Activated T-helper 17 cell treated with anti-CD3 and anti-CD28 coated beads, Interleukin-2, amount 50 U/mL, for 72 hours (primary cell): ENCODE measurements at regions not wholly inside any gene's neighbourhood (a gene's known extent, or its start where the extent isn't known, plus 50 kb on each side); places are given as distances from the start of the nearest gene placed in this dataset.

Experiments used
- ATAC-seq: fragments of 150-1000 bp; cut with Tn5 transposase; replicated peaks from 2 replicates; pipeline ENCODE4 v1.10.0; 2021; ENCODE audit warnings: mild to moderate bottlenecking, moderate library complexity
- H3K27ac Mint-ChIP-seq: one replicate; pipeline ENCODE4 v1.8.0; 2022; ENCODE audit warnings: mixed read lengths
- H3K27me3 Mint-ChIP-seq: one replicate; pipeline ENCODE4 v1.8.0; 2022; ENCODE audit warnings: mixed read lengths
- H3K36me3 Mint-ChIP-seq: one replicate; pipeline ENCODE4 v1.8.0; 2022; ENCODE audit warnings: low read depth, mild to moderate bottlenecking, mixed read lengths
- H3K4me1 Mint-ChIP-seq: one replicate; pipeline ENCODE4 v1.8.0; 2022; ENCODE audit warnings: mixed read lengths
- H3K4me3 Mint-ChIP-seq: one replicate; pipeline ENCODE4 v1.8.0; 2022; ENCODE audit warnings: mild to moderate bottlenecking, mixed read lengths
- H3K9me3 Mint-ChIP-seq: one replicate; pipeline ENCODE4 v1.8.0; 2022; ENCODE audit warnings: mixed read lengths

DNA sequence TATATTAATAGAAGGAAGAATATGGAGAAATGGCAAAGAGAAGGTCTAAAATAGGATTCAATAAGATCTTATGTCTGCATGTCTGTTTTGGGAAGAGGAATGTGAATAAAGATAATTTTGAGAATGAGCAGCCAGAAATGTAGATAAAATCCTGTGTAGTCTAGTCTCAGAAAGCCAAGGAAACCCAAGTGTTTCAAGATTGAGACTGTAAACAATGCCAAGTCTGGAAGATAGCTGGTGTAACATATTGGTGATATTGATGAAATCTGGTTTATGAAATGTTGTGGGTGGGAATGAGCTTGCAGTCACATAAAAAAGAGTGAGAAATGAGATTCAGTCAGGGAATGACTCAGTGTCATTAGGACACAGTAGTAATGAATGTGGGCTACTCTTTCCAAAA, 1180.3 kb upstream of the PCDH20 start:
- Mint-ChIP-seq H3K36me3 (no peaks in the 10 kb centered on the region), H3K27ac (no peak overlapping the region), H3K9me3 (peaks cover 9% of the 10 kb centered on the region), H3K4me1 (no peaks in the 10 kb centered on the region), H3K27me3 (no peaks in the 10 kb centered on the region), H3K4me3 (no peak overlapping the region)
- no peak for ATAC-seq

DNA sequence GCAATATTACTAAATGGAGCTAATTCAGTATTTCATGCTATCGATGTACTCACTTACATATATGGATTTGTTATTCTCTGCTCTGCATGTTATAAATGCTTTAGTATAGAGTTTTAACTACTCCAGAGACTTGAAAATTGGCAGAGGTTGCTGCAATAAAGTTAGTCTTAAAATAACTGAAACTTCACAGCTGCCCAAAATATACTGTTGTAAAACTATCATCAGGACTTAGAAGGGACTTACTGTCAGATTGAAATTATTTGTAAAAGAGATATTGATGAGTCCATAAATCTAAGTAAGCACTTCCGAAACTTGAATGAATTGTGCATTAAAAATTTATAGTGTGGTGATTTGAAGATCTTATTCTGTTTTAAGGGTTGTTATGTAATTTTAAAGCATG, 1178.2 kb upstream of the PCDH20 start:
- Mint-ChIP-seq H3K4me3 (no peak overlapping the region), H3K4me1 (no peaks in the 10 kb centered on the region), H3K27me3 (no peaks in the 10 kb centered on the region), H3K9me3 (peaks cover 12% of the 10 kb centered on the region), H3K27ac (no peak overlapping the region), H3K36me3 (no peaks in the 10 kb centered on the region)
- ATAC-seq: no peak

DNA sequence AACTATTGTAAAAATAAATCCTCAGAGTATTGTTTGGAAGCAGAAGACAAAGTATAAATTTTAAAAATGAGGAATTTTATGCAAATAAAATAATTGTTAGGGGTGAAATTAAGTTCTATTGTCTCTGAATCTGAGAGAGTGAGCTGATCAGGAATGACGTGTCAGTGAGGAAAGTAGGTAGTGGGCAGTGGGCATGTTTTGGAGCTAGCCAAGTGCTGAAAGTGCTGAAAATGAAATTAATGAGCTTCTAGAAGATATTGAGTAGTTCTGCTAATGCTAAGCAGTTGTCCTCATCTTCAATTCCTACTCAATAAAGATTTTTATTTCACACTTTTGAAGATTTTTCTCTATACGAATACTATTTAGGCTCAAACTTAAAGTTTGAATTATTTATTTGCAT, 1167.8 kb upstream of the PCDH20 start:
- Mint-ChIP-seq H3K4me1 (no peaks in the 10 kb centered on the region), H3K36me3 (no peaks in the 10 kb centered on the region), H3K27ac (no peak overlapping the region), H3K9me3 (peaks cover 4% of the 10 kb centered on the region), H3K4me3 (no peak overlapping the region), H3K27me3 (no peaks in the 10 kb centered on the region)
- no peak for ATAC-seq

DNA sequence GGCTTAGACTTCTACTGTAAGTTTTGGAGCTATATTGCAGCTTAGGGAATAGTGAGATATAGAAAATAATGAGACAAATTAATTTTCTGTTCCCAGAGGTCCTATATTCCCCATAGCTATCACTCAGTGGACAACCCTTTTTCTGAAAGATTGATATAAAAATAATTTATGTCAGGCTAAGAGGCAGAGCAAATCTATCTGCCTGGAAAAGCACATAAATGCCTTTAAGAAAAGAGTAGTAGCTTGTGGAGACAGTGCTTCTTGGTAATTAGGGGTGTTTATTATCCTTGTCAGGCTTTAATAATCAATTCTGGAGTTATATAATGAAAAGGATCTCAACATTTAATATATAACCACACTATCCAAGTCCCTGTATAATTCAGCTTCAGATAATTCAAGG, 1162.8 kb upstream of the PCDH20 start:
- H3K4me3 Mint-ChIP-seq: no peak overlapping the region
- peaks cover 8% of the 10 kb centered on the region for H3K9me3 Mint-ChIP-seq
- no peaks in the 10 kb centered on the region for H3K36me3 Mint-ChIP-seq
- no peak overlapping the region for H3K27ac Mint-ChIP-seq
- no peaks in the 10 kb centered on the region for H3K4me1 Mint-ChIP-seq
- no peaks in the 10 kb centered on the region for H3K27me3 Mint-ChIP-seq
- no peak for ATAC-seq

DNA sequence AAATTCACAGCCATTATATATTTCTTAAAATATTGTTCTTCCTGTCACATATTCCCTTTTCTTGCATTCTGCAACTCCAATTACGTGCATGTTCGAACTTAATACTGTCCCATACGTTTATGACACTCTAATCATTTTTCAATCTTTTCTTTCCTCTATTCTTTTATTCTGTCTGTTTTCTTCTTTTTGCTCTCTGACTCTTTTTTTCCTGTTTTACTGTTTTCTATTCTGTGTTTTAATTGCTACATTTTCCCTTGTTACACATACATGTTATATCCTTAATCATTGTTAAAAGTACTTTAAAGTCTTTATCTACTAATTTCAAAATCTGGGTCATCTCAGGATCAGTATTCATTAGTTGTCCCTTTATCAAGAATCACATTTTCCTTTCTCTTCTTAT, 1149.1 kb upstream of the PCDH20 start:
- ATAC-seq: no peak
- H3K36me3 Mint-ChIP-seq: no peaks in the 10 kb centered on the region
- no peaks in the 10 kb centered on the region for H3K4me1 Mint-ChIP-seq
- no peak overlapping the region for H3K27ac Mint-ChIP-seq
- H3K9me3 Mint-ChIP-seq: peaks cover 7% of the 10 kb centered on the region
- H3K4me3 Mint-ChIP-seq: no peak overlapping the region
- no peaks in the 10 kb centered on the region for H3K27me3 Mint-ChIP-seq

DNA sequence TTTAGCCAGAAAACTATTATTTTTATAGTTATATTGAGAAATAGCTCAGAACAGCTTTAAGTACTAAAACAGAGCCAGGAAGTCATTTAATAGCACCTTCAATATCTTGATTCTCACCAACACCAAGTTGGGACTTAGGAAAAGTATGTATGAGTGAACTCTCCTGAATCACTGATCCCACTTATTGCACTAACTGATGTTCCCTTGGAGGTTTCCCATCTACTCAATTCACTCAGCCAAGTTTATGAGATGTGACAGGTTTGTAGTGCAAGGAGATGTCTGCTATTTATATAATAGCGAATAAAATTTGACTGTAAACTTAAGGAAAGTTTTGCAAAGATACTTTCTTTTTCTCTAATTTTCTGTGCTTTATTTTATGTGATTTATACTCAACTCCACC, 1147.6 kb upstream of the PCDH20 start:
- Mint-ChIP-seq H3K9me3 (peaks cover 7% of the 10 kb centered on the region), H3K4me3 (no peak overlapping the region), H3K4me1 (no peaks in the 10 kb centered on the region), H3K27me3 (no peaks in the 10 kb centered on the region), H3K27ac (no peak overlapping the region), H3K36me3 (no peaks in the 10 kb centered on the region)
- ATAC-seq: no peak

DNA sequence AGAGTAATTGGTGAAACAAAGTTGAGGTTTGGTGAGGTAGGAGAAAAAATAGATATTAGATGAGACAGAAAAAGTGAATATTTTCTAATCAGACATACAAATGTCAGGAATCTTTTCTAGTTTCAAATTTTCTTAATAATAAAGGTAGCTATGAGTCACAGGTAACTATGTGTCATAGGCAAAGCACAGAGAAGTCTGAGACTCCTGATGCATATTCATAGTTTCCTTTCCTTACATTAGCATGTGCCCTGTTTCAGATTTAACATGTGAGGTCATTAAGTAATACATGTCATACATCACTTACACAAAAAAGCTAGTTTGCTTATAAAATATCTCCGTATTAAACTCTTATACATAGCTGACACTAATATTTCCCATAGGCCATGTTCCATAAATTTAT, 1141.3 kb upstream of the PCDH20 start:
- no peaks in the 10 kb centered on the region for H3K36me3 Mint-ChIP-seq
- no peak overlapping the region for H3K27ac Mint-ChIP-seq
- no peak for ATAC-seq
- H3K4me1 Mint-ChIP-seq: no peaks in the 10 kb centered on the region
- no peaks in the 10 kb centered on the region for H3K27me3 Mint-ChIP-seq
- H3K4me3 Mint-ChIP-seq: no peak overlapping the region
- H3K9me3 Mint-ChIP-seq: peaks cover 4% of the 10 kb centered on the region

DNA sequence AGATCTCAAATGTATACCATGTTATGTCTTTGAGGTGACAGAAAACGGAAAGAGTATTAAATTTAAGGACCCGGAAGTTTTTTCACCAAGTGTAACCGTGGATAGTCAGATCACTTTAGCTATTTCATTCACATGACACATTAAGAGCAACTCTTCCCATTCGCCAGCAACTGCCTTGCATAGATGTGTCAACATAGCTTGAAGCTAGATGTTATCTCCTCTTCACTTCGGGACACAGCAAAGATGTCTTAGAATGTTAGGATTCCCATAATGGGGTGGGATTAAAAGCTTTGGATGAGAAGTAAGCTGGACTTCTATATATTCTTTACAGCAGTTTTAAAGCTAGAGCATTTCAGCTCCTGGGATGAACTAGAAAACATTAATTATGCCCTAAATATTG, 1135.9 kb upstream of the PCDH20 start:
- Mint-ChIP-seq H3K27ac (no peak overlapping the region), H3K9me3 (no peaks in the 10 kb centered on the region), H3K4me3 (no peak overlapping the region), H3K27me3 (no peaks in the 10 kb centered on the region), H3K36me3 (no peaks in the 10 kb centered on the region), H3K4me1 (no peaks in the 10 kb centered on the region)
- ATAC-seq: no peak

DNA sequence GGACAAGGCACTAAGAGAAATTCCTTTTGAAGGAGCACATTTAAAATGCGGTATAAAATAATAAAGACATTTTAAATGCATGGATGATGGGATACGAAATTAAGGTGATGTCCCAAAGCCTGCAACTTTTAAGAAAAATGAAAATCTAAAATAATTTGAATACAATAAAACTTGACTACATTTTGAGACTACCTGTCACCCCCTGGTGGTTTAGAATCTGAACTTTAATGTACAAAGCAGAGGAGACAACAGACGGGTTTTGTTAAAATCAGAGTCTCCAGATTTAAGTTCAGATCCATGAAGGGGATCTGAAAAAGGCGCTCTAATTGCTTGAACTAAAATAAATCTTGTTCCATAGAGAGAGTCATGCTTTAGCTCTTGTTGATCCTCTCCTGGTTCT, 1129.3 kb upstream of the PCDH20 start:
- no peaks in the 10 kb centered on the region for H3K27me3 Mint-ChIP-seq
- no peak for ATAC-seq
- H3K4me1 Mint-ChIP-seq: no peaks in the 10 kb centered on the region
- H3K27ac Mint-ChIP-seq: no peak overlapping the region
- H3K9me3 Mint-ChIP-seq: peaks cover 10% of the 10 kb centered on the region
- no peaks in the 10 kb centered on the region for H3K36me3 Mint-ChIP-seq
- H3K4me3 Mint-ChIP-seq: no peak overlapping the region

DNA sequence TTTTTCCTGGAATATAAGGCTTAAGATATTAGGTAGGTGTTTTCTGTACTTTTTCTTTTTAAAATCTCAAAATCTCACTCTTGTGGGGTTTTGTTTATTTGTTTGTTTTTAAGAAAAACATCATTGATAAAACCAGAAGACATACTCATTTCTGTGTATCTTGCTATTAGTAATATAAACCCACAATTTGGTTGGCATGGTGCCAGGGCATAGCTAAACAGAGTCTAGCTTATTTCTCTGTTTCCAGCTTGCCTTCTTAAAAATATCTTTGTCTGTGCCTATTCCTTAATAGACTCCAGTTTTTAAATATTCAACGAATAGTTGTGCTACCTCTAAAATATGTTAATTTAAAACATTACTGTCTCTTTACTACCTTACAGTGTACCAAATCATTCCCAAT, 1121.9 kb upstream of the PCDH20 start:
- H3K36me3 Mint-ChIP-seq: no peaks in the 10 kb centered on the region
- no peak for ATAC-seq
- H3K27ac Mint-ChIP-seq: no peak overlapping the region
- no peak overlapping the region for H3K4me3 Mint-ChIP-seq
- H3K9me3 Mint-ChIP-seq: peaks cover 12% of the 10 kb centered on the region
- no peaks in the 10 kb centered on the region for H3K27me3 Mint-ChIP-seq
- no peaks in the 10 kb centered on the region for H3K4me1 Mint-ChIP-seq

DNA sequence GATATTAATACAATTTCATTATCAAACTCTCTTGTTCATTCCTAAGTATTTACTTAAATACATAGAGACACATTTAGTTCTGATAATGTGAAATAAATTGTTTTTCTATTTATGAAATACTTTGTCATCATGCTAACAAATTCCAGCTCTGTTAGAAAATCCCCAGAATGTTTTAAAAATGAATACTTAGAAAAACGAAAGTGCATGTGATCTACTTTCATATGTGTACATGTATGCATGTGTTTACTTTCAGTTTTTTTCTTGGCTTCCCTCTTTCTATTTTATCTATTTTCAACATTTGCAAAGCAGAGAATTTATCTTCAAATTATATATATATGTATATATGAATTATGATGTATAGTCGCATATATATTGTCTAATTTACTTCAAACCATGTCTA, 1110.0 kb upstream of the PCDH20 start:
- Mint-ChIP-seq H3K27ac (no peak overlapping the region), H3K4me1 (no peaks in the 10 kb centered on the region), H3K27me3 (no peaks in the 10 kb centered on the region), H3K4me3 (no peak overlapping the region), H3K36me3 (no peaks in the 10 kb centered on the region), H3K9me3 (peaks cover 5% of the 10 kb centered on the region)
- no peak for ATAC-seq

DNA sequence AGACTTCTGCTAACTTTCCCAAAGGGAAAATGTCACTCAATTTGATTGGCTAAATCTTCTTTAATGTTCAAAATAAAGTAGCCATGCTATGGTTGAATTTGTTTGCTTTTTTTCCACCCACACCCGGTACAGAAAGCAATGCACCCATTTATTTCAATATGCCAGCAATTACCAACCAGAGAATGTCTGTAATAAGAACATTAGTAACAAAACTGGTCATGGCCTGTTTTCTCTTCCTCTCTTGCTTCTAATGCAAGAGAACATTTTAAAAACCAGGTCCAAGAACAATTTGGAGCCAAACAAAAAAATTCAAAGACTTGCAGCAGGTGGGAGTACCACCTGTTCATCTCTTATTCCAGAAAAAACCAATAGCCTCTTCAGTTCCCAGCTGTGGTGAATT, 1108.8 kb upstream of the PCDH20 start:
- peaks cover 10% of the 10 kb centered on the region for H3K9me3 Mint-ChIP-seq
- no peaks in the 10 kb centered on the region for H3K27me3 Mint-ChIP-seq
- H3K4me3 Mint-ChIP-seq: no peak overlapping the region
- H3K4me1 Mint-ChIP-seq: no peaks in the 10 kb centered on the region
- no peak overlapping the region for H3K27ac Mint-ChIP-seq
- H3K36me3 Mint-ChIP-seq: no peaks in the 10 kb centered on the region
- no peak for ATAC-seq

DNA sequence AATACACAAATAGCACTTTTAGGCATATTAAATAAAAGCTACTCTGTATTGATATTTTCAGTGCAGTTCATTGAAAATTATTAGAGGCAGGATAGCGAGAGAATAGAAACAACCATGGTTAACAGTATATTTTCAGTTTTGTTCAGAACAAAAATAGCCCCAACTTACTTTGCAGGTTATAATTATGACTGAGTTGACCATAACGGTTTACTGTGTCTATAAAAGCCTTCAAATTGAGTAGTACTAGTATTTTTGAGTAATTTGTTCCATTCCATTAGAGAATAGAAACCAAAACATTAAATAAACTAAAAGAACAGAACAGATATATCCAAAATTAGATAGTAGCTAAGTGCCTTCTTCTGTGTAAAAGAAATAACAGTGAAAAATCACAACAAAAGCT, 1108.4 kb upstream of the PCDH20 start:
- Mint-ChIP-seq H3K36me3 (no peaks in the 10 kb centered on the region), H3K27ac (no peak overlapping the region), H3K4me3 (no peak overlapping the region), H3K9me3 (peaks cover 10% of the 10 kb centered on the region), H3K4me1 (no peaks in the 10 kb centered on the region), H3K27me3 (no peaks in the 10 kb centered on the region)
- no peak for ATAC-seq

DNA sequence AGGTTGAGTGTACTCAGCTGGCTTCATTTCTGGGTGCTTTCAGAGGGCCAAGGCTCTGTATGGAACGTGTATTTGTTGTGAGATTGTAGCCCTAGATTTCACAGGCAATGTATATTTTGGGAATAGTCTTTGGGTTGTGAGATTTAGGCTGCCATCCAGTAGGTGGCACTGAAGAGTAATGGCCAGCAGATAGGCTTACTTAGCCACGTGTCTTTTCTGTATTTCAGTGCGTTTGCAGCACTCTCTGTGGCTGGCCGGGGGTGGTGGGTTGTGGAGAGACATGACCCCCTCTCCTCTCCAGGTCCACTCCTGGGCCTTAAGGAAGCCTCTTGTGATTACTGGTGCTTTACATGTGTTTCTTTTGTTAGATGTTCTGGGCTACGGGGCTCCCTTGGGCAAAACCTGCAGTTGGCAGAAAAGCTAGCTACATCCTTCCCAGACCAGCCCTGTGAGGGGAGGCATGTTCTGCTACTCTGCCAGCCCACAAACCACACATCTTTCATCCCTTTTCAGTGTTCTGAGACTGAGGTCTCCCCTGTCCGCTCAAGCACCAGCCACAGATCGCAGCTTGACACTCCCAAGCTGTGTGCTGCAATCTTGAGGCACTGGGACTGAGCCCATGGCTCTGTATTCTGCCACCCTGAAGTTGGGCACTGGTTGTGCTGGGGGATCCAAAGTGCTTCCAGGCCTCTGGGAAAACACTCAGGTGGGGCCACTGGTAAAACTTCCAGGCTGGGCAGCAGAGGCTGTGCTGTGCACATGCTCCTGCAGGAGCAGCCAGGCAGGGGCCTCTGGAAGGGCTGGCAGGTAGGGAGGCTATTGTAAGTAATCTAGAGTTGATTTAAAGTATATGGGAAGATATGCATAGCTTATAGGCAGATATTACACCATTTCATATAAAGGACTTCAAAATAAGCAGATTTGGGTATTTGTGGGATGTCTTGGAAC, 1096.8 kb upstream of the PCDH20 start:
- Mint-ChIP-seq H3K4me3 (no peak overlapping the region), H3K27me3 (no peaks in the 10 kb centered on the region), H3K27ac (no peak overlapping the region), H3K4me1 (no peaks in the 10 kb centered on the region), H3K9me3 (peaks cover 9% of the 10 kb centered on the region), H3K36me3 (no peaks in the 10 kb centered on the region)
- ATAC-seq: peak; percentile 39

DNA sequence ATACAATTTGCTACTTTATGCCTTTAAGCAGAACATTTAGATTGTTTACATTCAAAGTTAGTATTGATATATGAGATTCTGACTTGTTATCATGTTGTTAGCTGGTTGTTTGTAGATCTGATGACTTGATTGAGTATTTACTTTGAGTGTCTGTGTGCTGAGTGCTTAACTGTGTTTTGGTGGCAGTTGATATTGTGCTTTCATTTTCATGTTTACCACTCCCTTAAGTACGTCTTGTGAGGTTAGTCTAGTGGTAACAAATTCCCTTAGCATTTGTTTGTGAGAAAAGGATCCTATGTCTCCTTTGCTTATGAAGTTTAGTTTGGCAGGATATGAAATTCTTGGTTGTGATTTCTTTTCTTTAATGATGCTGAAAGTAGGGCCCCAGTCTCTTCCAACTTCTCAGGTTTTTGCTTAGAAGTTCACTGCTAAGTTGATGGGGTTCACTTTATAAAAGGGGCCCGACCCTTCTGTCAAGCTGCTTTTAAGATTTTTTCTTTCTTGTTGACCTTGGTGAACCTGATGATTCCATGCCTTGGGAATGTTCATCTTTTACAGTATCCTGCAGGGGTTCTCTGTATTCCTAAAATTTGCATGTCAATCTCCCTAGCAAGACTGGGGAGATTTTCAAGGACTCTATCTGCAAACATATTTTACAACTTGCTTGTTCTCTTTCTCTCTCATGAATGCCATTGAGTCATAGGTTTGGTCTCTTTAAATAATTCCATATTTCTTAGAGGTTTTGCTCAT, 1095.4 kb upstream of the PCDH20 start:
- no peaks in the 10 kb centered on the region for H3K27me3 Mint-ChIP-seq
- H3K27ac Mint-ChIP-seq: no peak overlapping the region
- H3K4me1 Mint-ChIP-seq: no peaks in the 10 kb centered on the region
- ATAC-seq: no peak
- peaks cover 7% of the 10 kb centered on the region for H3K9me3 Mint-ChIP-seq
- no peak overlapping the region for H3K4me3 Mint-ChIP-seq
- H3K36me3 Mint-ChIP-seq: no peaks in the 10 kb centered on the region
